NCI-H446 (cell line): ENCODE measurements at regions not wholly inside any gene's neighbourhood (a gene's known extent, or its start where the extent isn't known, plus 50 kb on each side); places are given as distances from the start of the nearest gene placed in this dataset.
"Not testable (repeated sequence)": the region's sequence is repeated elsewhere in the genome, so short reads cannot be mapped to it uniquely, and the experiment has no call there.

Experiments
- DNase-seq, 2 experiments: peaks; one replicate each; lab custom pipeline; 2025; lab: John Stamatoyannopoulos, UW

GRCh38 chr12:23253191-23253590, 628.2 kb downstream of the ETNK1 start:
- DNase-seq, result no peak

GRCh38 chr12:23253910-23254309, 628.9 kb downstream of the ETNK1 start:
- not testable (repeated sequence) for DNase-seq

DNA sequence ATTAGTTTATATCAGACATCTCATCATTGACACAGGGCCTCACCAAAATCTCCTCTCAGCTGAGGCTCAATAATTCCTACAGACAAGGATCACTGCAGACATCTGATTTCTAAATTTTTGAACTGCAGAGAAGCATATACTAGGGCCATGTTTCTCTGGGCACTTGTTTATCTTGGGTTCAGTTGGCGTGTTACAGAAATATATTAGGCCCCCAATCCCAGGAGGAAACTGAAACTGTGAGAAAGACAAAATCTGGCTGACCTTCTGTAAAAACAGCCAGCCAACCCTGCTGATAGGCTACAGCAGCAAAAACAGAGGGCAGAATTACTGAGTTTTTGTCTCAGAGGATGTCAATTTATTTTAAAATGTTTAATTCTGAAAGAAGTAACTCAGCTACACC, 634.6 kb downstream of the ETNK1 start:
- no peak for DNase-seq

DNA sequence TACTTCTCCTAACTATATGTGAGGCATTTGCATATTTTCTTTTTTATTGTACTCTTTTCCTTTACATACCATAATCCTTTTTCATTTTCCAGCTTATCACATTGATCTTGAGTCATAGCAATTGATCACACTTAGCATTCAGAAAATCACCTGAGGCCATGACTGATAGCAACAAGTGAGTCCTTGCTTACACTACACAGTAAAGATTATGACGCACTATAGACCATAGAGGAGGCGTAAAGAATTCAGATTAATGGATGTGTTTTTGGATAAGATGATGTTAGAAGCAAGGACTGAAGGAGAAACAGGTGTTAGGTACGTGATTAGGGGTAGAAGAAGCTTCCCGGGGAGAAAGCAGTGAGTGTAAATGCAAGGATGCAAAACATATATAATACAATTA, 637.7 kb downstream of the ETNK1 start:
- DNase-seq, result no peak

GRCh38 chr12:23277831-23278230, 652.9 kb downstream of the ETNK1 start:
- DNase-seq, result no peak

GRCh38 chr12:23281295-23281694, 656.3 kb downstream of the ETNK1 start:
- DNase-seq, result no peak

DNA sequence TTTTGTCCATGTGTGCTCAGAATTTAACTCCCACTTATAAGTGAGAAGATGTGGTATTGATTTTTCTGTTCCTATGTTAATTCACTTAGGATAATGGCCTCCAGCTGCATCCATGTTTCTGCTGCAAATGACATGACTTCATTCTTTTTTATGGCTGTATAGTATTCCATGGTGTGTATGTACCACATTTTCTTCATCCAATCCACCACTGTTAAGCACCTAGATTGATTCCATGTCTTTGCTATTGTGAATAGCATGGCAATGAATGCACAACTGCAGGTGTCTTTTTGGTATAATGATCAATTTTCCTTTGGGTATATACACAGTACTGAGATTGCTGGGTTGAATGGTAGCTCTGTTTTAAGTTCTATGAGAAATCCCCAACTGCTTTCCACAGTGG, 657.7 kb downstream of the ETNK1 start:
- no peak for DNase-seq

DNA sequence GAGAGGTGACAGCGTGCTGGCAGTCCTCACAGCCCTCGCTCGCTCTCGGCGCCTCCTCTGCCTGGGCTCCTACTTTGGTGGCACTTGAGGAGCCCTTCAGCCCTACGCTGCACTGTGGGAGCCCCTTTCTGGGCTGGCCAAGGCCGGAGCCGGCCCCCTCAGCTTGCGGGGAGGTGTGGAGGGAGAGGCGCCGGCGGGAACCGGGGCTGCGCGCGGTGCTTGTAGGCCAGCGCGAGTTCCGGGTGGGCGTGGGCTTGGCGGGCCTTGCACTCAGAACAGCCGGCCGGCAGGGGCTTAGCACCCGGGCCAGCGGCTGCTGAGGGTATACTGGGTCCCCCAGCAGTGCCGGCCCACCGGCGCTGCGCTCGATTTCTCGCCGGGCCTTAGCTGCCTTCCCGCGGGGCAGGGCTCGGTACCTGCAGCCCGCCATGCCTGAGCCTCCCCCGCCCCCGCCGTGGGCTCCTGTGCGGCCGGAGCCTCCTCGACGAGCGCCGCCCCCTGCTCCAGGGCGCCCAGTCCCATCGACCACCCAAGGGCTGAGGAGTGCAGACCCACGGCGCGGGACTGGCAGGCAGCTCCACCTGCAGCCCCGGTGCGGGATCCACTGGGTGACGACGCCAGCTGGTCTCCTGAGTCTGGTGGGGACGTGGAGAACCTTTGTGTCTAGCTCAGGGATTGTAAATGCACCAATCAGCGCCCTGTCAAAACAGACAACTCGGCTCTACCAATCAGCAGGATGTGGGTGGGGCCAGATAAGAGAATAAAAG, 661.0 kb downstream of the ETNK1 start:
- DNase-seq, result not testable (repeated sequence)

DNA sequence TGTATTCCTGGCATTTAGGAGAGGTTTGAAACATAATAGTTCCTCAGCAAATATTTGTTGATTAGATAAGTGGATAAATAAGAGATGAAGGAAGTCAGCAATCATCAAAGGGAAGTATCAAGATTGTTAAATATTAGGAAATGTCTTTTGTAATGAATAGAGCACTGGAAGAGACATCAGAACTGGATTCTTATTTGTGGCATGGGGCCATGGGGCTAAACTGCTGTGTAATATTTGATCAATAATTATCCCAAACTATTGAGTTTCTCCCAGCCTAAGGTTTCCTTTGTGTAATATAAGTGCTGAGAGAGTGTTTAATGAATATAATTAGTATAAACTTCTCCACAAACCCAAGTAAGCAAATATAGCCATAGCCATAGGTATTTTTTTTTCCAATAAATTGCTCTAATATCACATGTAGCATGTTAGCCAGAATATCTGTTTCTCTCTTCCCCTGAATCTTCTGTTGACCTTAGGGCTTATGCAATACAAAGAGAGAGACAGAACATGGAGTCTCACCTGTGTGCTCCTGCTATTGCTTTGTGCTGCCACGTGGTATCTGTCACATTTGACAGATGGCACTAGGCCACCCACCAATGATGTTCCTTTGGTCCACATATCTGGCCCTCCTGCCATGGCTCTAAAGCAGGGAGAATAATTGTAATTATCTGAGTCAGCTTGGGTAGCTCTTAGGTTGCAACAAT, 658.7 kb downstream of the SOX5 start:
- DNase-seq, result no peak

- no peak for DNase-seq
Observed at GRCh38 chr12:23303220-23303619, 646.2 kb downstream of the SOX5 start.

- no peak for DNase-seq
Observed at GRCh38 chr12:23303821-23304220, 645.6 kb downstream of the SOX5 start.

DNA sequence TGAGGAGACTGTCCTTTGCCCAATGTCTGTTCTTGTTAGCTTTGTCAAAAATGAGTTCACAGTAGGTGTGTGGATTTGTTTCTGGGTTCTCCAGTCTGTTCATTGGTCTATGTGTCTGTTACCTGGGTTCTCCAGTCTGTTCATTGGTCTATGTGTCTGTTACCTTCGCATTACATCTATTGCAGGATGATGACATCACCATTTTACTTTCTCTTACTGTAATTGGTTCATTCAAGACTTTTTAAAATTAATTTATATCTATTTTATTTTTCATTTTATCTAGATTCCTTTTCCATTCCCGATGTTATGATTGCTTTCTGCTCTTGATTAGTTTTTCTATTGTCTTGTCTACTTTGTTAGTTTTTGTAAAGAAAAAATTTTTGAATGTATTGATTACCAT, 615.5 kb downstream of the SOX5 start:
- no peak for DNase-seq

DNA sequence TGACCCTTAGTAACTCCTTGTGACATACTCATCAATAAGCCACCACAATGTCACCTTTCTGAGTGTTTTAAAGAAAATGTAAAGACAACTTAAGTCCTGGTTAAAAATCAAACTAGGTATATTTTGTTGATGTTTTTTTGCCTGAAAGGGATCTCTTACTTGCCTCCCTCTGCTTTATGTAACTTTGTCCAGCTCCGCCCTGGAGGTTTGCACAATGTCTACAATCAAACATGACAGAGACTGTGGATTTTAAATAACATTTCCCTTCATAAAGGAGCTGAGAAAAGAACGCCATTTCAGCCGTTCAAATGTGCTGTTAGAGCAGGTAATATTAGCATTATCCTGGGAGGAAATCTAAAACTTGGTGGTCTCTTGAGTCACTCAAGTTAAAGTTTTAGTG, 613.9 kb downstream of the SOX5 start:
- no peak for DNase-seq

GRCh38 chr12:23337213-23337612, 612.3 kb downstream of the SOX5 start:
- no peak for DNase-seq

- DNase-seq, result no peak
Observed at GRCh38 chr12:23340351-23340750, 609.1 kb downstream of the SOX5 start.

DNA sequence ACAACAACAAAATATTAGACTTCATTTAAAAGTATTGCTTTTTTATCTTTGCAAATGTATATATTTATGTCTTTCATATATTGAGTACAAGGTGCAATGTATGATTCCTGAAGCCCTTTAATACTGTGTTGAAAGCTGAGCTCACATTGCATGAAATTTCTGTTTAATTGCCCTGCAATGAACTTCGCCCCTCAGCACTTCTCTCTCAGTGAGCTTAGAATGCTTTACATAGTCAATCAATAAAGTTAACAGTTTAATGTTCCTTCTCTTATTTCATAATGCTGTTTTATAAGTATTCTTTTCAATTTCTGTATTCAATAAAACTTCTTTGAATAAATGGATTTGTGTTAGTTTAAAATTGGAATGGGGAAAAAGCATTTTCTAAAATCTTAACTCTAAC, 607.1 kb downstream of the SOX5 start:
- DNase-seq, result no peak

GRCh38 chr12:23349564-23349963, 599.9 kb downstream of the SOX5 start:
- DNase-seq, result no peak

DNA sequence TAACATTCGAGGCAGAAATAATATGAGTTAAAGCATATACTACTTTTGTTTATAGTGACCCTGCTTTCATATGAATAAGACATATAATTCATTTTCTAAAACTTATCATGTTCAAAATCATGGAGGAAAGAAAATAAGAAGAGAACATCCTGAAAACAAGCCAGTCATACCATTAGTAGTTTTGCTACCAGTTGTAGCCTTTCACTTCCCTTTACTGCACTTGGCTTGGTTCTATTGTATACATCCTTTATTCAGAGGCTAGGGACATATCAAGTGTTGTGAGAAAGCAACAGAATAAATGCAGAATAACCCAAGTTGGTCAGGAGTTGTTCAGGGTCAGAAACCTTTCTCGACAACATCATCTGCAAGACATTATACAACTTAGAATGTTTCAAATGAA, 598.7 kb downstream of the SOX5 start:
- DNase-seq, result no peak

- DNase-seq, result no peak
Observed at GRCh38 chr12:23352670-23353069, 596.8 kb downstream of the SOX5 start.

GRCh38 chr12:23354800-23355199, 594.7 kb downstream of the SOX5 start:
- DNase-seq, result no peak

GRCh38 chr12:23356440-23356839, 593.0 kb downstream of the SOX5 start:
- DNase-seq, result no peak

- DNase-seq, result no peak
Observed at GRCh38 chr12:23356927-23357708, 592.4 kb downstream of the SOX5 start.
